ENCODE measurements at regions not wholly inside any gene's neighbourhood (a gene's known extent, or its start where the extent isn't known, plus 50 kb on each side); places are given as distances from the start of the nearest gene placed in this dataset.

- peak; percentile 72 for DNase-seq (ENCODE audit: low read depth)
- H3K4me3 ChIP-seq (ENCODE audit: low read depth, low read length): no peak overlapping the region
- TF ChIP-seq, protein P1, sequence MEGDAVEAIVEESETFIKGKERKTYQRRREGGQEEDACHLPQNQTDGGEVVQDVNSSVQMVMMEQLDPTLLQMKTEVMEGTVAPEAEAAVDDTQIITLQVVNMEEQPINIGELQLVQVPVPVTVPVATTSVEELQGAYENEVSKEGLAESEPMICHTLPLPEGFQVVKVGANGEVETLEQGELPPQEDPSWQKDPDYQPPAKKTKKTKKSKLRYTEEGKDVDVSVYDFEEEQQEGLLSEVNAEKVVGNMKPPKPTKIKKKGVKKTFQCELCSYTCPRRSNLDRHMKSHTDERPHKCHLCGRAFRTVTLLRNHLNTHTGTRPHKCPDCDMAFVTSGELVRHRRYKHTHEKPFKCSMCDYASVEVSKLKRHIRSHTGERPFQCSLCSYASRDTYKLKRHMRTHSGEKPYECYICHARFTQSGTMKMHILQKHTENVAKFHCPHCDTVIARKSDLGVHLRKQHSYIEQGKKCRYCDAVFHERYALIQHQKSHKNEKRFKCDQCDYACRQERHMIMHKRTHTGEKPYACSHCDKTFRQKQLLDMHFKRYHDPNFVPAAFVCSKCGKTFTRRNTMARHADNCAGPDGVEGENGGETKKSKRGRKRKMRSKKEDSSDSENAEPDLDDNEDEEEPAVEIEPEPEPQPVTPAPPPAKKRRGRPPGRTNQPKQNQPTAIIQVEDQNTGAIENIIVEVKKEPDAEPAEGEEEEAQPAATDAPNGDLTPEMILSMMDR (IDR thresholded peaks at IDR 0.05; ENCODE audit: insufficient read depth, low read length): no peak
Measured at GRCh38 chr6:140850438-140850837, 1282.3 kb upstream of the GJE1 start.

DNA sequence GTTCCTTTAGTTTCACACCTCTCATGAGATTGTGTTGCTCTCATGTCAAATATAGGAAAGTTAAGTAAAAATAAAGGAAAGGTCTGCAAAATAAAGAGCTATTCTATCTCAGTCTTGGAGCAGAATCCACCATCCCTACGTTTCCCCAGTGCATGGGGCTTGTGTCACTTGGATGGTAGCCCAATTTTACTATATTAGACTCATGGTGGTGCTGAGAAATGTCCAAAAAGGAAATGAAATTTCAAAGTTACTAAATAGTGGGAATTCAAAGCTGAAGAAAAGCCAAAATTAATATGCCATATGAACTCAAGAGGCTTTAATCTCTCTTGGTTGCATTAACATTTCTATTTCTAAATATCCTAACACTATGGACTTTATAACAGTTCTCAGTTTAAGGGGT lies 1283.3 kb upstream of the GJE1 start:
- peak; percentile 53 for DNase-seq (ENCODE audit: low read depth)
- H3K4me3 ChIP-seq (ENCODE audit: low read depth, low read length): no peak overlapping the region
- TF ChIP-seq, protein P1 (IDR thresholded peaks at IDR 0.05; ENCODE audit: insufficient read depth, low read length): no peak

DNA sequence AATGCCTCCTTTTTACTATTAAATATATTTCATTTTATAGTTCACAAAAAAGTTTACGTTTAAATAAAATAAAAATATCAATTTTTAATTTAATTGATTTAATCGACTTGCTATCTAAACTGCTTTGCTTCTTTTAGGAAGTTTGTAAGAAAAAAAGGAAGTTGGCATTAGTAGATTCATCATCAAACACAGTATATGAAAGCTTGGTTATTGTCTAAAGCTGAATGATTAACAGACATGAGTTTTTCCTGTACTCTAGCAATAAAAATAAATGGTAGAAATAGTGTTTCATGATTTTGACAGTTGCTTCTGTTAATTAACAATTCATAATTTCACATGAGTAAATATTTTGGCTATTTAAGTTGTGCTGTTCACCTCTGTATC lies 1285.5 kb upstream of the GJE1 start:
- no peak for DNase-seq (ENCODE audit: low read depth)
- TF ChIP-seq, protein P1 (IDR thresholded peaks at IDR 0.05; ENCODE audit: insufficient read depth, low read length): no peak
- no peak overlapping the region for H3K4me3 ChIP-seq (ENCODE audit: low read depth, low read length)

- TF ChIP-seq, protein P1 (IDR thresholded peaks at IDR 0.05; ENCODE audit: insufficient read depth, low read length): no peak
- DNase-seq (ENCODE audit: low read depth): peak; percentile 73
- no peak overlapping the region for H3K4me3 ChIP-seq (ENCODE audit: low read depth, low read length)
Measured at GRCh38 chr6:140846503-140847261, 1286.0 kb upstream of the GJE1 start.

DNA sequence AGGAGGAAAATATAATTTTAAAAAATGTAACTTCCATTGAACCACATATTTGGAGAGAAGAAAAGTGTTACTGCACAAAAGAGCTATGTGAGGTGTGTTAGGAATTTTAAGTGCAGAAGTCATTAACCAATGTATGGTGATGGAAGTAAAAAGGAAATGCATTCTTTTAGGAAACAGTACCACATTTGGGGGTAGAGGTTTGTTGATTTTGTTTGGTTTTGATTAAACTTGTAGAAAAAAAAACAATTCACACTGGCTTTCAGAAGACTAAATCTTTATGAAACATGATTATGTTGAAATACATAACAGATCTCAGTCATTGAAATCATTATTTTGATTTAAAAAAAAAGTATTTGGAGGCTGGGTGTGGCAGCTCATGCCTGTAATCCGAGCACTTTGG lies 1287.0 kb upstream of the GJE1 start:
- TF ChIP-seq, protein P1 (IDR thresholded peaks at IDR 0.05; ENCODE audit: insufficient read depth, low read length): no peak
- no peak overlapping the region for H3K4me3 ChIP-seq (ENCODE audit: low read depth, low read length)
- no peak for DNase-seq (ENCODE audit: low read depth)

GRCh38 chr6:140844167-140844566 lies 1288.6 kb upstream of the GJE1 start:
- TF ChIP-seq, protein P1 (IDR thresholded peaks at IDR 0.05; ENCODE audit: insufficient read depth, low read length): no peak
- no peak for DNase-seq (ENCODE audit: low read depth)
- no peak overlapping the region for H3K4me3 ChIP-seq (ENCODE audit: low read depth, low read length)

DNA sequence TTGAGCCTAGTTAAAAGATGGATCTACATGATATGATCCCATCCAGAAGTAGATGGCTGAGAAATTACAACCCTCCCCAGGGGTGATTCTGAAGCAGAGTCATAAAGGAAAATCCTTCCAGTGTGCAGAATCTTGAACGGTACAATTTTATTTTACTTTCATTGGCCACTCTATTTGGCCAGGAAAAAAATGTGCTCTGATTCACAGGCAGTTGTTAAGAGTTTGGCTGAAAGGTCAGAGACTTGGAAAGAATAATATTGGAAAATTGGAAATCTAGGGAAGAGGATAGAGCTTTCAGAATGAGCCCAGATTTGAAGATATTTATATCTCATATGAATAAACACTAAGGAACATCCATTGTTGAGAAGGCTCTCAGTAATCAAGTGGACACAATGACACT lies 1299.3 kb upstream of the GJE1 start:
- H3K4me3 ChIP-seq (ENCODE audit: low read depth, low read length): no peak overlapping the region
- peak; percentile 38 for DNase-seq (ENCODE audit: low read depth)
- TF ChIP-seq, protein P1 (IDR thresholded peaks at IDR 0.05; ENCODE audit: insufficient read depth, low read length): no peak
